Neural cell (in vitro differentiated cells): ENCODE measurements at regions not wholly inside any gene's neighbourhood (a gene's known extent, or its start where the extent isn't known, plus 50 kb on each side); places are given as distances from the start of the nearest gene placed in this dataset.

Source experiments
- H2AFZ ChIP-seq: fragments of 200-600, 300-800 bp; sonication (generic), shearing (Covaris generic); 2 replicates; pipeline ENCODE4 v1.6.0; 2014; ENCODE audit warnings: low read depth, mild to moderate bottlenecking, antibody characterized with exemption, low read length, moderate library complexity
- H3F3A ChIP-seq: fragments of 200-600 bp; shearing (Covaris generic); 2 replicates; pipeline ENCODE4 v1.6.1; 2016; ENCODE audit warnings: mild to moderate bottlenecking, moderate library complexity, mixed read lengths, antibody characterized with exemption, low read length; ENCODE audit not compliant: insufficient read depth, poor library complexity, severe bottlenecking
- H3K27ac ChIP-seq: fragments of 200-600, 300-800 bp; sonication (generic), shearing (Covaris generic); 2 replicates; pipeline ENCODE4 v1.5.1; 2014; ENCODE audit warnings: mild to moderate bottlenecking, low read length, moderate library complexity
- H3K27me3 ChIP-seq: fragments of 300-800, 200-600 bp; sonication (generic), shearing (Covaris generic); 2 replicates; pipeline ENCODE4 v1.6.0; 2014; ENCODE audit warnings: mild to moderate bottlenecking, low read depth, low read length, moderate library complexity; ENCODE audit not compliant: insufficient read depth
- H3K36me3 ChIP-seq: fragments of 300-800, 200-600 bp; sonication (generic), shearing (Covaris generic); 2 replicates; pipeline ENCODE4 v1.5.1; 2014; ENCODE audit warnings: mild to moderate bottlenecking, antibody characterized with exemption, low read length, moderate library complexity; ENCODE audit not compliant: insufficient read depth
- H3K4me2 ChIP-seq: fragments of 300-800, 200-600 bp; sonication (generic), shearing (Covaris generic); 2 replicates; pipeline ENCODE4 v1.6.0; 2014; ENCODE audit warnings: mild to moderate bottlenecking, low read length
- H3K4me3 ChIP-seq: fragments of 300-800, 200-600 bp; sonication (generic), shearing (Covaris generic); 2 replicates; pipeline ENCODE4 v1.5.1; 2014; ENCODE audit warnings: mild to moderate bottlenecking, low read length, moderate library complexity
- H3K79me2 ChIP-seq: fragments of 200-600 bp; shearing (Covaris generic); replicated peaks from 2 replicates; pipeline ENCODE4 v1.6.0; 2014; ENCODE audit warnings: mild to moderate bottlenecking, low read length, moderate library complexity; ENCODE audit not compliant: insufficient read depth
- H3K9ac ChIP-seq: fragments of 300-800, 200-600 bp; sonication (generic), shearing (Covaris generic); 2 replicates; pipeline ENCODE4 v1.6.1; 2016; ENCODE audit warnings: mild to moderate bottlenecking, low read length, mixed read lengths
- H3K9me2 ChIP-seq: fragments of 200-600 bp; shearing (Covaris generic); 2 replicates; pipeline ENCODE4 v1.6.1; 2016; ENCODE audit warnings: mild to moderate bottlenecking, low read length, mixed read lengths; ENCODE audit not compliant: insufficient read depth
- H3K9me3 ChIP-seq: fragments of 200-600, 300-800 bp; sonication (generic), shearing (Covaris generic); 2 replicates; pipeline ENCODE4 v1.6.1; 2016; ENCODE audit warnings: mild to moderate bottlenecking, mixed run types, low read length, moderate library complexity, mixed read lengths
- H4K20me1 ChIP-seq: fragments of 200-600 bp; shearing (Covaris generic); 2 replicates; pipeline ENCODE4 v1.6.1; 2016; ENCODE audit warnings: mild to moderate bottlenecking, mixed run types; ENCODE audit not compliant: insufficient read depth
- CTCF ChIP-seq: fragments of 450-650 bp; IDR thresholded peaks from 2 replicates; pipeline ENCODE4 v1.5.1; 2014; ENCODE audit warnings: antibody characterized with exemption, mild to moderate bottlenecking, moderate library complexity; ENCODE audit not compliant: poor library complexity, severe bottlenecking
- EP300 ChIP-seq: fragments of 450-650 bp; conservative IDR thresholded peaks from 2 replicates; pipeline ENCODE4 v1.6.1; 2014; ENCODE audit warnings: antibody characterized with exemption, mild to moderate bottlenecking, moderate library complexity; ENCODE audit not compliant: poor library complexity, severe bottlenecking
- EZH2 ChIP-seq: fragments of 200-600, 300-800 bp; shearing (Covaris generic), sonication (generic); IDR thresholded peaks from 2 replicates; pipeline ENCODE4 v1.6.1; 2014; ENCODE audit warnings: antibody characterized with exemption, low read length, borderline replicate concordance, mild to moderate bottlenecking; ENCODE audit not compliant: insufficient read depth, poor library complexity, severe bottlenecking
- MXI1 ChIP-seq: fragments of 450-650 bp; conservative IDR thresholded peaks from 2 replicates; pipeline ENCODE4 v1.6.1; 2014; ENCODE audit warnings: antibody characterized with exemption, mild to moderate bottlenecking; ENCODE audit not compliant: poor library complexity, severe bottlenecking
- POLR2AphosphoS5 ChIP-seq: IDR thresholded peaks from 2 replicates; pipeline ENCODE4 v1.6.1; 2012
- RAD21 ChIP-seq: fragments of 450-650 bp; conservative IDR thresholded peaks from 2 replicates; pipeline ENCODE4 v1.6.1; 2014; ENCODE audit warnings: antibody characterized with exemption, mild to moderate bottlenecking, moderate library complexity
- REST ChIP-seq: IDR thresholded peaks from 2 replicates; pipeline ENCODE4 v1.6.1; 2012; ENCODE audit warnings: borderline replicate concordance
- SMC3 ChIP-seq: fragments of 450-650 bp; conservative IDR thresholded peaks from 2 replicates; pipeline ENCODE4 v1.6.1; 2014; ENCODE audit warnings: antibody characterized with exemption, mild to moderate bottlenecking, moderate library complexity; ENCODE audit not compliant: poor library complexity
- TAF1 ChIP-seq: IDR thresholded peaks from 2 replicates; pipeline ENCODE4 v1.6.1; 2012; ENCODE audit warnings: low read depth

GRCh38 chr2:198966269-198966668 lies 491.5 kb downstream of the SATB2 start:
- TF ChIP-seq POLR2AphosphoS5 (no peak), EP300 (no peak), SMC3 (no peak), REST (no peak)
- Histone ChIP-seq H3K4me2 (no peak overlapping the region), H3K79me2 (no peaks in the 10 kb centered on the region)

GRCh38 chr2:198961547-198961946 lies 496.2 kb downstream of the SATB2 start:
- no peaks in the 10 kb centered on the region for H4K20me1 ChIP-seq
- TF ChIP-seq EP300: no peak
- no peak for TF ChIP-seq REST
- TF ChIP-seq MXI1: no peak
- no peak for TF ChIP-seq POLR2AphosphoS5
- no peak overlapping the region for H3K27ac ChIP-seq
- no peaks in the 10 kb centered on the region for H3K36me3 ChIP-seq
- H3K79me2 ChIP-seq: no peaks in the 10 kb centered on the region
- no peaks in the 10 kb centered on the region for H3K9me3 ChIP-seq
- H3K4me3 ChIP-seq: no peak overlapping the region
- H3K9ac ChIP-seq: no peak overlapping the region
- H2AFZ ChIP-seq: no peak overlapping the region
- H3K4me2 ChIP-seq: no peak overlapping the region
- no peaks in the 10 kb centered on the region for H3K27me3 ChIP-seq
- no peaks in the 10 kb centered on the region for H3K9me2 ChIP-seq
- H3F3A ChIP-seq: no peaks in the 10 kb centered on the region

More at GRCh38 chr2:198966269-198966668, 491.5 kb downstream of the SATB2 start:
- Histone ChIP-seq H4K20me1 (no peaks in the 10 kb centered on the region), H3K36me3 (no peaks in the 10 kb centered on the region), H3F3A (no peaks in the 10 kb centered on the region), H3K4me3 (no peak overlapping the region), H3K9ac (no peak overlapping the region), H3K9me2 (no peaks in the 10 kb centered on the region), H2AFZ (no peak overlapping the region), H3K27ac (no peak overlapping the region), H3K9me3 (no peaks in the 10 kb centered on the region), H3K27me3 (no peaks in the 10 kb centered on the region)

- Histone ChIP-seq H3K4me2 (no peak overlapping the region), H3K9ac (no peak overlapping the region), H2AFZ (no peak overlapping the region), H3K9me2 (no peaks in the 10 kb centered on the region), H4K20me1 (no peaks in the 10 kb centered on the region), H3K4me3 (no peak overlapping the region), H3K36me3 (no peaks in the 10 kb centered on the region), H3K27me3 (no peaks in the 10 kb centered on the region), H3K27ac (no peak overlapping the region), H3F3A (no peaks in the 10 kb centered on the region), H3K9me3 (no peaks in the 10 kb centered on the region), H3K79me2 (no peaks in the 10 kb centered on the region)
- TF ChIP-seq CTCF: no peak
- TF ChIP-seq EZH2: no peak
- TF ChIP-seq RAD21: no peak
- no peak for TF ChIP-seq REST
- TF ChIP-seq MXI1: no peak
- no peak for TF ChIP-seq POLR2AphosphoS5
- TF ChIP-seq TAF1: no peak
- TF ChIP-seq EP300: no peak
- TF ChIP-seq SMC3: no peak
These were observed 500.6 kb downstream of the SATB2 start for GRCh38 chr2:198957181-198957580.
